ENCODE measurements at regions not wholly inside any gene's neighbourhood (a gene's known extent, or its start where the extent isn't known, plus 50 kb on each side); places are given as distances from the start of the nearest gene placed in this dataset.

DNA sequence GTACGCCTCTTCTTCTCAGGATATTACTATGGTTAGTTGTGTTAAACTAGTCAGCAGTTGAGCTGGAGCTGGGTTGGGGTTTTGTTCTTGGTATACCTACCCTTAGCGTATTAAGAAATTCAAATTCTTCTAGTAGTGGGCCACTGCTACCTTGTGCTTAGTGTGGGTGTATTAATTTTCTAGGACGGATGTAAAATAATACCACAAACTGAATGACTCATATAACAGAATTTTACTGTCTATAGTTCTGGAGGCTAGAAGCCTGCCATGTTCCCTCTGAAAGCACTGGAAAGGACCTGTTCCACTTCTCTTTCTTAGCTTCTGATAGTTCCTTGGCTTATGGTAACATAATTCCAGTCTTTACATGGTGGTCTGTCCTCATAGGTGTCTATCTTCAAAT is 1274.7 kb downstream of the ADGRL3 start:
- no peaks in the 10 kb centered on the region for H3K4me1 ChIP-seq
- H3K36me3 ChIP-seq: no peaks in the 10 kb centered on the region
- DNase-seq (ENCODE audit: extremely low spot score in 2 of 2): no peak
- H3K27me3 ChIP-seq: no peaks in the 10 kb centered on the region
- intact Hi-C loops (cut with DNase I): no loop called here
- H3K4me3 ChIP-seq: no peak overlapping the region
- no peak for TF ChIP-seq CTCF (IDR thresholded peaks at IDR 0.05)
- no peak for TF ChIP-seq POLR2AphosphoS5 (IDR thresholded peaks at IDR 0.05; ENCODE audit: insufficient read depth in 1 of 2, low read depth in 1 of 2)
- no peak for TF ChIP-seq POLR2A (IDR thresholded peaks at IDR 0.05)
- H3K9me3 ChIP-seq: no peaks in the 10 kb centered on the region
- no peak overlapping the region for H3K27ac ChIP-seq

DNA sequence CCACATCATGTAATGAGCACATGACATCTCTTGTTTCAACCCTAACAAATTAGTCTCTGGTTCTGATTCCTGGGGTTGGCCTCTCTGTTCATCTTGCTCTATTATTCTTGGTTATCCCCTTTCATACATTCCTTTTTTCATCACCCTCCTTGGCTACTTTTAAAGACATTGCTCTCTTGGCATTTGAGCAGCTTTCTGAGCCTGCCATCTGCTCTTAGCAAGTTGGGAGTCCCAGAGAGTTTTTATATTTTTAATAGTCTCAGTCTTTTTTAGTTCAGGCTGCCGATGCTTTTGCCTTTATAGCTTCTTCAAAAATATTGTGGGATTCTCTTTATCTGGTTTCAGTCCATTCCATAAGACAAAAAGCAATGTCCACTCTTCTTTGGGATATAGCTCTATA is 1270.9 kb downstream of the ADGRL3 start:
- Histone ChIP-seq H3K9me3 (no peaks in the 10 kb centered on the region), H3K4me1 (no peaks in the 10 kb centered on the region), H3K27me3 (no peaks in the 10 kb centered on the region), H3K27ac (no peak overlapping the region), H3K36me3 (no peaks in the 10 kb centered on the region), H3K4me3 (no peak overlapping the region)
- DNase-seq (ENCODE audit: extremely low spot score in 2 of 2): no peak
- intact Hi-C loops (cut with DNase I): no loop called here
- TF ChIP-seq CTCF (IDR thresholded peaks at IDR 0.05) (no peak), POLR2AphosphoS5 (IDR thresholded peaks at IDR 0.05; ENCODE audit: insufficient read depth in 1 of 2, low read depth in 1 of 2) (no peak), POLR2A (IDR thresholded peaks at IDR 0.05) (no peak)

DNA sequence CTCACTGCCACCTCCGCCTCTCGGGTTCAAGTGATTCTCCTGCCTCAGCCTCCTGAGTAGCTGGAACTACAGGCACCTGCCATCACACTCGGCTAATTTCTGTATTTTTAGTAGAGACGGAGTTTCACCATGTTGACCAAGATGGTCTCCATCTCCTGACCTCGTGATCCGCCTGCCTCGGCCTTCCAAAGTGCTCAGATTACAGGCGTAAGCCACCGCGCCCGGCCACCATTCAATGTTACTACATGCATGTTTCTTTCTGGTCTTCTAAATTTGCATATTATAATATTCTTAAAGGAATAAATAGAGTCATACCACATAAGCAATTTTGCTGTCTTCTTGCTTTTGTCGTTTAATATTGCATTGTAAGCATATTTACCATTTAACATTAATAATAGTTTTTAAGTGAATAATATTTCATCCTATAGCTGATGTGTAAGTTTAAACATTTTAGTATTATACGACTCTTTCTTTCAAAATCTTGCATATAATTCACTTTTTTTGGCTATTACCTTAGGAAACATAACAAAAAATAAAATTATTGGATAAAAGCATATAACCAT is 1270.4 kb downstream of the ADGRL3 start:
- no peaks in the 10 kb centered on the region for H3K27me3 ChIP-seq
- no peaks in the 10 kb centered on the region for H3K9me3 ChIP-seq
- DNase-seq (ENCODE audit: extremely low spot score in 2 of 2): no peak
- no peak for TF ChIP-seq POLR2AphosphoS5 (IDR thresholded peaks at IDR 0.05; ENCODE audit: insufficient read depth in 1 of 2, low read depth in 1 of 2)
- TF ChIP-seq POLR2A (IDR thresholded peaks at IDR 0.05): no peak
- no peak for TF ChIP-seq CTCF (IDR thresholded peaks at IDR 0.05)
- H3K27ac ChIP-seq: no peak overlapping the region
- H3K36me3 ChIP-seq: no peaks in the 10 kb centered on the region
- no peaks in the 10 kb centered on the region for H3K4me1 ChIP-seq
- intact Hi-C loops (cut with DNase I): no loop called here
- H3K4me3 ChIP-seq: no peak overlapping the region

GRCh38 chr4:62470020-62470419 is 1269.9 kb downstream of the ADGRL3 start:
- TF ChIP-seq CTCF (IDR thresholded peaks at IDR 0.05) (no peak), POLR2A (IDR thresholded peaks at IDR 0.05) (no peak), POLR2AphosphoS5 (IDR thresholded peaks at IDR 0.05; ENCODE audit: insufficient read depth in 1 of 2, low read depth in 1 of 2) (no peak)
- no peaks in the 10 kb centered on the region for H3K36me3 ChIP-seq
- no peak overlapping the region for H3K4me3 ChIP-seq
- intact Hi-C loops (cut with DNase I): no loop called here
- H3K4me1 ChIP-seq: no peaks in the 10 kb centered on the region
- no peaks in the 10 kb centered on the region for H3K27me3 ChIP-seq
- DNase-seq (ENCODE audit: extremely low spot score in 2 of 2): no peak
- H3K27ac ChIP-seq: no peak overlapping the region
- H3K9me3 ChIP-seq: no peaks in the 10 kb centered on the region

DNA sequence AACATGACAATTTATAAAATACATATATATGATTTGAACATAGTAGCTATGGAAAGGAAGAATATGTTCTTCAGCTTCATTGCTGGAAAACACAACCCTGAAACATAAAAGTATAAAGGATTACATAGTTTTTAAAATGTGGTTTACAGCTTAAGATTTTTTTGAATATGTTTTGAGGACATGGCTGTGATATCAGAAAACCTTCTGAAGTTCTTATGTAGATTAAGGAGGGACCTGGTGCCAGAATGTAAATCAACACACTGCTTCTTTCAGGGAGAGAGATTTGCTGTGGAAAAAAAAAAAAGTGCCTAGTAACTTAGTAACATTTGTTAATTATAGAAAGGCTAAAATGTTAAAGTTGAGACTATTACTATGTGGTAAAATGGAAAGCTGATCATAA is 1261.8 kb downstream of the ADGRL3 start:
- H3K36me3 ChIP-seq: no peaks in the 10 kb centered on the region
- no peaks in the 10 kb centered on the region for H3K27me3 ChIP-seq
- TF ChIP-seq POLR2AphosphoS5 (IDR thresholded peaks at IDR 0.05; ENCODE audit: insufficient read depth in 1 of 2, low read depth in 1 of 2) (no peak), CTCF (IDR thresholded peaks at IDR 0.05) (no peak), POLR2A (IDR thresholded peaks at IDR 0.05) (no peak)
- no peak overlapping the region for H3K4me3 ChIP-seq
- DNase-seq (ENCODE audit: extremely low spot score in 2 of 2): no peak
- intact Hi-C loops (cut with DNase I): no loop called here
- no peak overlapping the region for H3K27ac ChIP-seq
- no peaks in the 10 kb centered on the region for H3K9me3 ChIP-seq
- no peaks in the 10 kb centered on the region for H3K4me1 ChIP-seq
